Germinal center (tissue), 1 donor: ENCODE measurements at regions not wholly inside any gene's neighbourhood (a gene's known extent, or its start where the extent isn't known, plus 50 kb on each side); places are given as distances from the start of the nearest gene placed in this dataset.

ENCODE experiments used
- DNase-seq: peaks from one replicate; pipeline ENCODE4 v3.0.0; 2012; ENCODE audit warnings: mixed read lengths, low spot score

GRCh38 chr4:8698341-8699062 lies 105.9 kb downstream of the CPZ start:
- no peak for DNase-seq

GRCh38 chr4:8697826-8698225 lies 105.3 kb downstream of the CPZ start:
- DNase-seq: no peak

GRCh38 chr4:8696369-8697127 lies 104.0 kb downstream of the CPZ start:
- no peak for DNase-seq

GRCh38 chr4:8695237-8696219 lies 103.0 kb downstream of the CPZ start:
- DNase-seq: no peak

- DNase-seq: no peak
Measured at GRCh38 chr4:8694651-8695151, 102.1 kb downstream of the CPZ start.

GRCh38 chr4:8694226-8694625 lies 101.7 kb downstream of the CPZ start:
- no peak for DNase-seq

GRCh38 chr4:8691151-8691775 lies 98.7 kb downstream of the CPZ start:
- no peak for DNase-seq

GRCh38 chr4:8690216-8691150 lies 97.9 kb downstream of the CPZ start:
- DNase-seq: no peak

- no peak for DNase-seq
Measured at GRCh38 chr4:8689741-8690140, 97.2 kb downstream of the CPZ start.

- no peak for DNase-seq
Measured at GRCh38 chr4:8688908-8689445, 96.4 kb downstream of the CPZ start.

GRCh38 chr4:8688041-8688907 lies 95.7 kb downstream of the CPZ start:
- peak; percentile 29 for DNase-seq

GRCh38 chr4:8687083-8687482 lies 94.5 kb downstream of the CPZ start:
- DNase-seq: no peak

GRCh38 chr4:8685831-8686230 lies 93.3 kb downstream of the CPZ start:
- no peak for DNase-seq

GRCh38 chr4:8683462-8683861 lies 90.9 kb downstream of the CPZ start:
- no peak for DNase-seq

GRCh38 chr4:8682725-8683124 lies 90.2 kb downstream of the CPZ start:
- no peak for DNase-seq

GRCh38 chr4:8682296-8682695 lies 89.7 kb downstream of the CPZ start:
- no peak for DNase-seq

- DNase-seq: no peak
Measured at GRCh38 chr4:8681391-8681790, 88.8 kb downstream of the CPZ start.

- no peak for DNase-seq
Measured at GRCh38 chr4:8679032-8679431, 86.5 kb downstream of the CPZ start.

GRCh38 chr4:8676676-8677075 lies 84.1 kb downstream of the CPZ start:
- DNase-seq: no peak
